ENCODE measurements at regions not wholly inside any gene's neighbourhood (a gene's known extent, or its start where the extent isn't known, plus 50 kb on each side); places are given as distances from the start of the nearest gene placed in this dataset.

GRCh38 chr13:85657942-85658341, 141.3 kb downstream of the SLITRK6 start:
- TF ChIP-seq CTCF (conservative IDR thresholded peaks at IDR 0.05; ENCODE audit: low read length) (no peak), EZH2phosphoT487 (IDR thresholded peaks at IDR 0.05; ENCODE audit: borderline replicate concordance, low read depth, low read length) (no peak)
